Testis (tissue), 2 donors: ENCODE measurements at regions not wholly inside any gene's neighbourhood (a gene's known extent, or its start where the extent isn't known, plus 50 kb on each side); places are given as distances from the start of the nearest gene placed in this dataset.

ENCODE experiments used
- DNase-seq: peaks from one replicate; pipeline ENCODE4 v3.0.0-alpha.2; 2019
- H3K27ac ChIP-seq, 2 donors: fragments of 200-600 bp; sonication (generic); one replicate each; pipeline ENCODE4 v1.5.1; 2019
- H3K27me3 ChIP-seq: fragments of 200-600 bp; sonication (generic); one replicate; pipeline ENCODE4 v1.5.1; 2019
- H3K36me3 ChIP-seq: fragments of 200-600 bp; sonication (generic); one replicate; pipeline ENCODE4 v1.5.1; 2017; ENCODE audit warnings: low read depth; ENCODE audit errors: missing control alignments
- H3K4me1 ChIP-seq: fragments of 200-600 bp; sonication (generic); one replicate; pipeline ENCODE4 v1.5.1; 2019
- H3K4me3 ChIP-seq, 2 donors: fragments of 200-600 bp; sonication (generic); one replicate each; pipeline ENCODE4 v1.5.1; 2017 to 2019
- H3K9me3 ChIP-seq: fragments of 200-600 bp; sonication (generic); one replicate; pipeline ENCODE4 v1.5.1; 2017
- POLR2A ChIP-seq: fragments of 450-650 bp; IDR thresholded peaks from one replicate; pipeline ENCODE4 v1.6.1; 2017; ENCODE audit warnings: antibody characterized with exemption, mild to moderate bottlenecking, moderate library complexity
- WGBS, 2 donors: methylation state at CpG; one replicate each; pipeline ENCODE4 v1.1.5; 2018; 5-methylcytosine and 5-hydroxymethylcytosine counted together
- intact Hi-C: fragments of 100-400 bp; cut with DNase I; formaldehyde crosslinking; loops from one replicate; pipeline ENCODE4 v1.15.1; 2023; ENCODE audit warnings: low total_unique reads
- TF ChIP-seq, protein P1 (sequence below), 3 experiments: fragments of 450-650 bp in 2 of 3; fragments of 200-600 bp in 1 of 3; sonication (generic) in 1 of 3; IDR thresholded peaks; one replicate each; pipeline ENCODE4 v1.5.1; 2016 to 2019; ENCODE audit warnings: antibody characterized with exemption in 3 of 3, mild to moderate bottlenecking in 2 of 3, moderate library complexity in 1 of 3

GRCh38 chr2:7428454-7429204, 511.4 kb downstream of the RNF144A start:
- no peak overlapping the region for H3K27ac ChIP-seq
- no peak for DNase-seq
- WGBS, 2 donors: 89 to 90% methylated on average over 13 to 15 of the region's 15 CpGs
- no peak overlapping the region for H3K4me3 ChIP-seq
- no peaks in the 10 kb centered on the region for H3K36me3 ChIP-seq
- no peaks in the 10 kb centered on the region for H3K27me3 ChIP-seq
- TF ChIP-seq, protein P1, sequence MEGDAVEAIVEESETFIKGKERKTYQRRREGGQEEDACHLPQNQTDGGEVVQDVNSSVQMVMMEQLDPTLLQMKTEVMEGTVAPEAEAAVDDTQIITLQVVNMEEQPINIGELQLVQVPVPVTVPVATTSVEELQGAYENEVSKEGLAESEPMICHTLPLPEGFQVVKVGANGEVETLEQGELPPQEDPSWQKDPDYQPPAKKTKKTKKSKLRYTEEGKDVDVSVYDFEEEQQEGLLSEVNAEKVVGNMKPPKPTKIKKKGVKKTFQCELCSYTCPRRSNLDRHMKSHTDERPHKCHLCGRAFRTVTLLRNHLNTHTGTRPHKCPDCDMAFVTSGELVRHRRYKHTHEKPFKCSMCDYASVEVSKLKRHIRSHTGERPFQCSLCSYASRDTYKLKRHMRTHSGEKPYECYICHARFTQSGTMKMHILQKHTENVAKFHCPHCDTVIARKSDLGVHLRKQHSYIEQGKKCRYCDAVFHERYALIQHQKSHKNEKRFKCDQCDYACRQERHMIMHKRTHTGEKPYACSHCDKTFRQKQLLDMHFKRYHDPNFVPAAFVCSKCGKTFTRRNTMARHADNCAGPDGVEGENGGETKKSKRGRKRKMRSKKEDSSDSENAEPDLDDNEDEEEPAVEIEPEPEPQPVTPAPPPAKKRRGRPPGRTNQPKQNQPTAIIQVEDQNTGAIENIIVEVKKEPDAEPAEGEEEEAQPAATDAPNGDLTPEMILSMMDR (IDR thresholded peaks at IDR 0.05): no peak
- no peak for TF ChIP-seq POLR2A
- no peaks in the 10 kb centered on the region for H3K9me3 ChIP-seq
- peaks cover 8% of the 10 kb centered on the region for H3K4me1 ChIP-seq
- intact Hi-C loops: no loop called here

DNA sequence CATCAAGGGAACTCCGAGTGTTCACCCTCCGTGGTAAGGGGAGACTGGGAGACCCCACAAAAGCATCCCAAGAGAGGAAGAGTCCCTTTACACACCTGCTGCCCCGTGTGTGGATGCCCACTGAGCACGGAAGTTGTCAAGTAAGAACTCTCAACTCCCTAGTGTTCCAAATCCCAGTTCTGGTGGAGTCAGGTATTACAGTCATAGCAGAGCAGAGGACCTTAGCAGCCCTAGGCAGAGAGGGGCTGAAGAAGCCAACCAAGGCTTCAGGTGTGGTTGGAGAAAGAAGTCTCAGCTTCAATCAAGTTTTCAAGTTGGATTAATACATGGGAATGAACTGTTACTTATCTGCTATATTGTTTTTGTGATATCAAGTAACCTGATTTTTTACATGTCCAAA, 512.5 kb downstream of the RNF144A start:
- H3K9me3 ChIP-seq: no peaks in the 10 kb centered on the region
- TF ChIP-seq, protein P1 (IDR thresholded peaks at IDR 0.05): no peak
- no peak for TF ChIP-seq POLR2A
- peaks cover 8% of the 10 kb centered on the region for H3K4me1 ChIP-seq
- intact Hi-C loops: loop anchor here (5.0 kb wide), 1 partner anchor 1258 kb away; no protein-coding TSS in a partner anchor
- H3K4me3 ChIP-seq: no peak overlapping the region
- no peak for DNase-seq
- no peak overlapping the region for H3K27ac ChIP-seq
- 76 to 86% methylated on average over 4 of the region's 4 CpGs for WGBS, 2 donors
- no peaks in the 10 kb centered on the region for H3K36me3 ChIP-seq
- H3K27me3 ChIP-seq: no peaks in the 10 kb centered on the region

GRCh38 chr2:7430421-7430868, 513.2 kb downstream of the RNF144A start:
- intact Hi-C loops: loop anchor here (5.0 kb wide), 1 partner anchor 1257 kb away; no protein-coding TSS in a partner anchor
- no peak overlapping the region for H3K27ac ChIP-seq
- no peak for DNase-seq
- no peak for TF ChIP-seq POLR2A
- TF ChIP-seq, protein P1 (IDR thresholded peaks at IDR 0.05): no peak
- H3K36me3 ChIP-seq: no peaks in the 10 kb centered on the region
- 43 to 68% methylated on average over 10 of the region's 10 CpGs for WGBS, 2 donors
- H3K27me3 ChIP-seq: no peaks in the 10 kb centered on the region
- peak overlapping the region; percentile 24 to 54 for H3K4me3 ChIP-seq
- no peaks in the 10 kb centered on the region for H3K9me3 ChIP-seq
- peaks cover 8% of the 10 kb centered on the region for H3K4me1 ChIP-seq

GRCh38 chr2:7430869-7431641, 513.8 kb downstream of the RNF144A start:
- intact Hi-C loops: loop anchor here (5.0 kb wide), 1 partner anchor 1256 kb away; no protein-coding TSS in a partner anchor
- peak overlapping the region; percentile 24 to 54 for H3K4me3 ChIP-seq
- peak; percentile 32 for DNase-seq
- H3K36me3 ChIP-seq: no peaks in the 10 kb centered on the region
- no peaks in the 10 kb centered on the region for H3K27me3 ChIP-seq
- WGBS, 2 donors: 11 to 14% methylated on average over 32 to 42 of the region's 56 CpGs
- H3K27ac ChIP-seq: no peak overlapping the region
- TF ChIP-seq, protein P1 (IDR thresholded peaks at IDR 0.05): no peak
- no peak for TF ChIP-seq POLR2A
- no peaks in the 10 kb centered on the region for H3K9me3 ChIP-seq
- peaks cover 8% of the 10 kb centered on the region for H3K4me1 ChIP-seq
